OCI-LY3 (cell line): ENCODE measurements at regions not wholly inside any gene's neighbourhood (a gene's known extent, or its start where the extent isn't known, plus 50 kb on each side); places are given as distances from the start of the nearest gene placed in this dataset.
A peak's percentile ranks its signal among the peaks of the same experiment; 100 is the strongest.

Source experiments
- H2AFZ ChIP-seq: fragments of 200-600, 300-600 bp; shearing (Covaris generic); 2 replicates; pipeline ENCODE4 v1.6.0; 2014; ENCODE audit warnings: antibody characterized with exemption, low read depth, low read length
- H3K27ac ChIP-seq: fragments of 200-600, 300-600 bp; sonication (generic); 2 replicates; pipeline ENCODE4 v1.5.1; 2014; ENCODE audit warnings: mild to moderate bottlenecking, low read length, moderate library complexity, mixed read lengths
- H3K27me3 ChIP-seq: fragments of 200-600, 300-600 bp; sonication (generic); 2 replicates; pipeline ENCODE4 v1.6.1; 2014; ENCODE audit warnings: low read depth, low read length, mixed read lengths
- H3K36me3 ChIP-seq: fragments of 200-600, 300-600 bp; sonication (generic); replicated peaks from 2 replicates; pipeline ENCODE3; 2014; ENCODE audit warnings: low read depth, low read length, mixed read lengths
- H3K4me1 ChIP-seq: fragments of 300-600, 200-600 bp; sonication (generic); 2 replicates; pipeline ENCODE4 v1.6.1; 2014; ENCODE audit warnings: low read length, mixed read lengths
- H3K4me2 ChIP-seq: fragments of 200-600, 300-600 bp; sonication (generic); 2 replicates; pipeline ENCODE4 v1.6.1; 2014; ENCODE audit warnings: low read length, mixed read lengths
- H3K4me3 ChIP-seq: fragments of 300-600, 200-600 bp; sonication (generic); 2 replicates; pipeline ENCODE4 v1.5.1; 2014; ENCODE audit warnings: antibody characterized with exemption, mild to moderate bottlenecking, low read length, moderate library complexity
- H3K79me2 ChIP-seq: fragments of 300-600, 200-600 bp; shearing (Covaris generic); 2 replicates; pipeline ENCODE4 v1.6.1; 2014; ENCODE audit warnings: mild to moderate bottlenecking, low read length, mixed read lengths
- H3K9ac ChIP-seq: fragments of 300-600, 200-600 bp; shearing (Covaris generic); 2 replicates; pipeline ENCODE4 v1.6.0; 2014; ENCODE audit warnings: mild to moderate bottlenecking, low read length, moderate library complexity
- H3K9me3 ChIP-seq: fragments of 200-600, 300-600 bp; shearing (Covaris generic); 2 replicates; pipeline ENCODE4 v1.6.1; 2014; ENCODE audit warnings: low read length, mixed read lengths; ENCODE audit not compliant: insufficient read depth
- H4K20me1 ChIP-seq: fragments of 200-600, 300-600 bp; sonication (generic); 2 replicates; pipeline ENCODE4 v1.6.1; 2016; ENCODE audit warnings: low read length, mixed read lengths; ENCODE audit not compliant: insufficient read depth
- CTCF ChIP-seq: fragments of 200-600, 300-600 bp; sonication (generic); IDR thresholded peaks from 2 replicates; pipeline ENCODE4 v1.5.1; 2014; ENCODE audit warnings: antibody characterized with exemption, low read length, low read depth
- EZH2phosphoT487 ChIP-seq: fragments of 200-600 bp; shearing (Covaris generic); IDR thresholded peaks from 2 replicates; pipeline ENCODE4 v1.6.1; 2018; ENCODE audit warnings: antibody characterized with exemption, mixed run types, low read depth

GRCh38 chr14:95979339-95980042 is 59.7 kb upstream of the C14orf132 start:
- H3K27ac ChIP-seq = no peak overlapping the region
- peaks cover 7% of the 10 kb centered on the region; the same call in 1 of the 2 replicates for H3K27me3 ChIP-seq
- H3K79me2 ChIP-seq = no peaks in the 10 kb centered on the region
- TF ChIP-seq EZH2phosphoT487 (no peak), CTCF (peak; percentile 32)
- H2AFZ ChIP-seq = no peak overlapping the region
- H4K20me1 ChIP-seq = no peaks in the 10 kb centered on the region
- H3K4me1 ChIP-seq = no peaks in the 10 kb centered on the region
- no peak overlapping the region for H3K4me3 ChIP-seq
- no peaks in the 10 kb centered on the region for H3K36me3 ChIP-seq
- H3K9ac ChIP-seq = no peak overlapping the region
- no peaks in the 10 kb centered on the region for H3K9me3 ChIP-seq
- no peak overlapping the region for H3K4me2 ChIP-seq

GRCh38 chr14:95980402-95980801 is 58.8 kb upstream of the C14orf132 start:
- no peak for TF ChIP-seq CTCF
- TF ChIP-seq EZH2phosphoT487 = no peak
- H3K9me3 ChIP-seq = no peaks in the 10 kb centered on the region
- H3K4me2 ChIP-seq = no peak overlapping the region
- H3K9ac ChIP-seq = no peak overlapping the region
- no peaks in the 10 kb centered on the region for H3K79me2 ChIP-seq
- no peak overlapping the region for H3K27ac ChIP-seq
- no peaks in the 10 kb centered on the region for H3K4me1 ChIP-seq
- H3K4me3 ChIP-seq = no peak overlapping the region
- no peaks in the 10 kb centered on the region for H4K20me1 ChIP-seq
- H3K27me3 ChIP-seq = peaks cover 7% of the 10 kb centered on the region; the same call in 1 of the 2 replicates
- H3K36me3 ChIP-seq = no peaks in the 10 kb centered on the region
- H2AFZ ChIP-seq = no peak overlapping the region

DNA sequence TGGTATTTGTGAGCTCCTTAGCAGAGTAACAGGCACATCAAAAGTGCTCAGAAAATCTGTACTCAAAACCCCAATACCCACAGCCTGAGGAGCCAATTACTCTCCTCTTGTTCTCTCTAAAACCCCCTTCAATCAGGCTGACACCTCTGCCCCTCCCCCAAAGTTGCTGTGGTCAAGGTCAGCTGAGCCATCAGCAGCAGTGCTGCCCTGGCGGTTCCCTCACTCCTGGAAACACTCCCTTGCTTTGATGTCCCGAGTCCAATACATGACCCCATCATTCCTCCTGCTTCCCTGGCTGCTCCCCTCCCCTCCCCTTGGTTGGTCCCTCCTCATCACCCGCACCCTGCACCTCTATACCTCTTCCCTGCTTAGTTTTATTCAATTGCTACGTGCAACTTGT is 57.2 kb upstream of the C14orf132 start:
- H2AFZ ChIP-seq = no peak overlapping the region
- H3K9me3 ChIP-seq = no peaks in the 10 kb centered on the region
- H3K9ac ChIP-seq = no peak overlapping the region
- TF ChIP-seq EZH2phosphoT487 = no peak
- TF ChIP-seq CTCF = no peak
- no peaks in the 10 kb centered on the region for H3K36me3 ChIP-seq
- H3K4me2 ChIP-seq = no peak overlapping the region
- no peaks in the 10 kb centered on the region for H4K20me1 ChIP-seq
- no peak overlapping the region for H3K27ac ChIP-seq
- H3K4me3 ChIP-seq = no peak overlapping the region
- H3K79me2 ChIP-seq = no peaks in the 10 kb centered on the region
- H3K27me3 ChIP-seq = peaks cover 7% of the 10 kb centered on the region; the same call in 1 of the 2 replicates
- H3K4me1 ChIP-seq = no peaks in the 10 kb centered on the region

- Histone ChIP-seq H3K4me2 (no peak overlapping the region), H3K9ac (no peak overlapping the region), H3K4me1 (no peaks in the 10 kb centered on the region), H2AFZ (no peak overlapping the region), H4K20me1 (no peaks in the 10 kb centered on the region), H3K27me3 (peaks cover 4% of the 10 kb centered on the region; the same call in 1 of the 2 replicates), H3K9me3 (no peaks in the 10 kb centered on the region), H3K79me2 (no peaks in the 10 kb centered on the region), H3K36me3 (no peaks in the 10 kb centered on the region), H3K4me3 (no peak overlapping the region), H3K27ac (no peak overlapping the region)
- TF ChIP-seq EZH2phosphoT487 (no peak), CTCF (no peak)
Observed at GRCh38 chr14:95984206-95984605, 55.0 kb upstream of the C14orf132 start.
